MM.1S (cell line): ENCODE measurements at regions not wholly inside any gene's neighbourhood (a gene's known extent, or its start where the extent isn't known, plus 50 kb on each side); places are given as distances from the start of the nearest gene placed in this dataset.
"Not testable (repeated sequence)": the region's sequence is repeated elsewhere in the genome, so short reads cannot be mapped to it uniquely, and the experiment has no call there.

ENCODE experiments used
- DNase-seq: peaks from one replicate; pipeline ENCODE4 v3.0.0-alpha.2; 2015
- H2AFZ ChIP-seq: fragments of 300-600 bp; sonication (generic); 2 replicates; pipeline ENCODE4 v1.6.0; 2016; ENCODE audit warnings: antibody characterized with exemption, low read length
- H3F3A ChIP-seq: fragments of 300-600 bp; sonication (generic); 2 replicates; pipeline ENCODE4 v1.6.1; 2016; ENCODE audit warnings: mild to moderate bottlenecking, antibody characterized with exemption, low read length, moderate library complexity, mixed read lengths; ENCODE audit not compliant: insufficient read depth
- H3K27ac ChIP-seq: fragments of 300-600 bp; sonication (generic); 2 replicates; pipeline ENCODE4 v1.5.1; 2016; ENCODE audit warnings: mild to moderate bottlenecking, low read length
- H3K27me3 ChIP-seq: fragments of 300-600 bp; sonication (generic); replicated peaks from 2 replicates; pipeline ENCODE4 v1.6.0; 2016; ENCODE audit warnings: low read length; ENCODE audit not compliant: insufficient read depth
- H3K36me3 ChIP-seq: fragments of 300-600 bp; sonication (generic); replicated peaks from 2 replicates; pipeline ENCODE4 v1.6.1; 2016; ENCODE audit warnings: mild to moderate bottlenecking, low read length, mixed read lengths; ENCODE audit not compliant: insufficient read depth
- H3K4me1 ChIP-seq: fragments of 300-600 bp; sonication (generic); 2 replicates; pipeline ENCODE4 v1.6.1; 2016; ENCODE audit warnings: low read length, mixed read lengths
- H3K4me2 ChIP-seq: fragments of 300-600 bp; sonication (generic); 2 replicates; pipeline ENCODE4 v1.6.0; 2016; ENCODE audit warnings: low read depth, low read length
- H3K4me3 ChIP-seq: fragments of 300-600 bp; sonication (generic); 2 replicates; pipeline ENCODE4 v1.5.1; 2016; ENCODE audit warnings: low read length, mixed read lengths
- H3K79me2 ChIP-seq: fragments of 300-600 bp; sonication (generic); 2 replicates; pipeline ENCODE4 v1.6.1; 2016; ENCODE audit warnings: mixed run types, low read length, mixed read lengths
- H3K9ac ChIP-seq: fragments of 300-600 bp; sonication (generic); 2 replicates; pipeline ENCODE4 v1.6.1; 2016; ENCODE audit warnings: low read length, mixed read lengths
- H3K9me2 ChIP-seq: fragments of 300-600 bp; sonication (generic); replicated peaks from 2 replicates; pipeline ENCODE4 v1.6.1; 2016; ENCODE audit warnings: mild to moderate bottlenecking, low read length, mixed read lengths; ENCODE audit not compliant: insufficient read depth
- H3K9me3 ChIP-seq: fragments of 300-600 bp; sonication (generic); replicated peaks from 2 replicates; pipeline ENCODE4 v1.6.1; 2016; ENCODE audit warnings: mild to moderate bottlenecking, low read length, mixed read lengths; ENCODE audit not compliant: insufficient read depth
- H4K20me1 ChIP-seq: fragments of 300-600 bp; sonication (generic); 2 replicates; pipeline ENCODE4 v1.6.1; 2016; ENCODE audit warnings: mild to moderate bottlenecking, low read length, moderate library complexity, mixed read lengths; ENCODE audit not compliant: insufficient read depth
- EZH2 ChIP-seq: fragments of 300-600 bp; sonication (generic); optimal IDR thresholded peaks from 2 replicates; pipeline ENCODE3; 2017; ENCODE audit warnings: low read depth, mild to moderate bottlenecking, antibody characterized with exemption, low read length, mixed read lengths
- EZH2phosphoT487 ChIP-seq: fragments of 300-600 bp; sonication (generic); IDR thresholded peaks from 2 replicates; pipeline ENCODE4 v1.6.1; 2018; ENCODE audit warnings: antibody characterized with exemption, low read length
- TF ChIP-seq, protein P1 (sequence below): fragments of 300-600 bp; sonication (generic); IDR thresholded peaks from 2 replicates; pipeline ENCODE4 v1.5.1; 2016; ENCODE audit warnings: antibody characterized with exemption, low read length, mixed read lengths

- TF ChIP-seq EZH2phosphoT487 (no peak), EZH2 (no peak)
- TF ChIP-seq, protein P1, sequence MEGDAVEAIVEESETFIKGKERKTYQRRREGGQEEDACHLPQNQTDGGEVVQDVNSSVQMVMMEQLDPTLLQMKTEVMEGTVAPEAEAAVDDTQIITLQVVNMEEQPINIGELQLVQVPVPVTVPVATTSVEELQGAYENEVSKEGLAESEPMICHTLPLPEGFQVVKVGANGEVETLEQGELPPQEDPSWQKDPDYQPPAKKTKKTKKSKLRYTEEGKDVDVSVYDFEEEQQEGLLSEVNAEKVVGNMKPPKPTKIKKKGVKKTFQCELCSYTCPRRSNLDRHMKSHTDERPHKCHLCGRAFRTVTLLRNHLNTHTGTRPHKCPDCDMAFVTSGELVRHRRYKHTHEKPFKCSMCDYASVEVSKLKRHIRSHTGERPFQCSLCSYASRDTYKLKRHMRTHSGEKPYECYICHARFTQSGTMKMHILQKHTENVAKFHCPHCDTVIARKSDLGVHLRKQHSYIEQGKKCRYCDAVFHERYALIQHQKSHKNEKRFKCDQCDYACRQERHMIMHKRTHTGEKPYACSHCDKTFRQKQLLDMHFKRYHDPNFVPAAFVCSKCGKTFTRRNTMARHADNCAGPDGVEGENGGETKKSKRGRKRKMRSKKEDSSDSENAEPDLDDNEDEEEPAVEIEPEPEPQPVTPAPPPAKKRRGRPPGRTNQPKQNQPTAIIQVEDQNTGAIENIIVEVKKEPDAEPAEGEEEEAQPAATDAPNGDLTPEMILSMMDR: no peak
- H3K36me3 ChIP-seq: no peaks in the 10 kb centered on the region
- no peaks in the 10 kb centered on the region for H4K20me1 ChIP-seq
- no peaks in the 10 kb centered on the region for H3K79me2 ChIP-seq
- H3K27ac ChIP-seq: no peak overlapping the region
- no peaks in the 10 kb centered on the region for H3K9me3 ChIP-seq
- no peaks in the 10 kb centered on the region for H3K4me1 ChIP-seq
- H3K4me3 ChIP-seq: no peak overlapping the region
- H3K4me2 ChIP-seq: no peak overlapping the region
- H3K9me2 ChIP-seq: no peaks in the 10 kb centered on the region
- no peak for DNase-seq
- H3F3A ChIP-seq: no peaks in the 10 kb centered on the region
- no peak overlapping the region for H2AFZ ChIP-seq
- no peak overlapping the region for H3K9ac ChIP-seq
- no peaks in the 10 kb centered on the region for H3K27me3 ChIP-seq
These were observed 59.0 kb upstream of the ITGB1 start for GRCh38 chr10:33016988-33017387.

DNA sequence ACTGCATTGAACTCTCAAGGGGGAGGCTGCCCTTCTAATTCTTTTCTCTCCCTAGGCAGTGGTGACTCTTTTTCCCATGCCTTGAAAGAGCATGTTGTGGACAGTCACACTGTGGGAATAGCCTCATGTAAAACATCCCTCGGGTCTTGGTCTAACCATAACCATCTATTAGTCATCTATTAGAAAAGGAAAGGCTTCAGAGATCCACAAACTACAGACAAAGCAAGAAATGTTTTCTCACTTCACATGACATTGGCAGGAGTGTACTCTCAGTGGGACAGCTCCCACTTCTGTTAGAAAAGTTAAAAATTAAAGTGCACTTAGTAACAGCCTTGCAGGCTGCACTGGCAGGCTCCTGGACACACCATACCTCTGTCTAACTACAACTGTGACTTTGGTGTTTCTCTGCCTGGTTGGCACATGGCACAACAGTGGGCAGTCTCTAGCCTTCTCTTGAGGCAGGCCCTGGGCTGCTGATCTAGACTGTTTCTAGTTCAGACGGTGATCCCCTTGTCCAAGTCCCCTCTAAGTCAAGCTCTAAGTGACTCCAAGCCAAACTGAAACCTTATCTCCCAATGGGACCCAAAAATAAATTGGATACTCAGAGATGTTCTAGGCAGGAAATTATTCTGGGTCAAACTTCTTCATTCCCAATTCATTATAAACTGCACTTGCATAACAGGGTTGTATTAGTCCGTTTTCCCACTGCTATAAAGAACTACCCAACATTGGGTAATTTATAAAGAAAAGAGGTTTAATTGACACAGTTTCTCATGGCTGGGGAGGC, 57.9 kb upstream of the ITGB1 start:
- H3K27ac ChIP-seq: no peak overlapping the region
- H3K4me2 ChIP-seq: no peak overlapping the region
- H3K36me3 ChIP-seq: no peaks in the 10 kb centered on the region

GRCh38 chr10:33013331-33013730, 55.3 kb upstream of the ITGB1 start:
- H3K9me3 ChIP-seq, H3K4me1 ChIP-seq, H3K79me2 ChIP-seq, H3K4me3 ChIP-seq, H3K27ac ChIP-seq, H3K9me2 ChIP-seq, H3F3A ChIP-seq, H3K36me3 ChIP-seq, DNase-seq, H3K4me2 ChIP-seq, H3K27me3 ChIP-seq, H2AFZ ChIP-seq, H4K20me1 ChIP-seq, H3K9ac ChIP-seq: not testable (repeated sequence)

More for the DNA sequence above, 57.9 kb upstream of the ITGB1 start:
- H2AFZ ChIP-seq: no peak overlapping the region
- no peak overlapping the region for H3K4me3 ChIP-seq
- no peaks in the 10 kb centered on the region for H3K9me3 ChIP-seq
- DNase-seq: no peak
- H3K4me1 ChIP-seq: no peaks in the 10 kb centered on the region
- H3K79me2 ChIP-seq: no peaks in the 10 kb centered on the region
- no peak overlapping the region for H3K9ac ChIP-seq
- no peaks in the 10 kb centered on the region for H3F3A ChIP-seq
- H3K9me2 ChIP-seq: no peaks in the 10 kb centered on the region
- no peaks in the 10 kb centered on the region for H3K27me3 ChIP-seq
- no peaks in the 10 kb centered on the region for H4K20me1 ChIP-seq
- TF ChIP-seq EZH2: no peak
- TF ChIP-seq EZH2phosphoT487: no peak
- TF ChIP-seq, protein P1: no peak

DNA sequence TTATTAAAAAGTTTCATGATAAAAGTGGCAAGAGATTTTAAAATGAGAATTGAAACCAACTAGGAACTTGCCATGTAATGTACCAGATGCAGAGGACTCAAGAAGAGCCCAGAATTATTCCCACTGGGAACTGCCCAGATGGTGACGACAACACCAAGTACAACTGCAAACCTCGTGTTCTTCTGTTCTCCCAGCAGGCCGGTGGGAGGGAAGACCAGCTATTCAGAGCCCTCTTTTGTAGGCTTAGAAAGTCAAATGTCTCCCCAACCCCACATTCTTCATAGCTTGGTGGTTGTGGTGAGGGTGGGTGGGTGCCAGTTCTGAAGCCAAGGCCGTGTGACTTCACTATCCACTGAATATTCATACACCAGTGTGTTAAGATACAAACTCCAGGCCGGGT, 54.3 kb upstream of the ITGB1 start:
- Histone ChIP-seq H4K20me1 (no peaks in the 10 kb centered on the region), H3K9me3 (no peaks in the 10 kb centered on the region), H3K9ac (no peak overlapping the region), H3K4me3 (no peak overlapping the region), H3K27ac (no peak overlapping the region), H3K4me2 (no peak overlapping the region), H3F3A (no peaks in the 10 kb centered on the region), H3K27me3 (no peaks in the 10 kb centered on the region), H3K9me2 (no peaks in the 10 kb centered on the region), H3K36me3 (no peaks in the 10 kb centered on the region), H2AFZ (no peak overlapping the region), H3K4me1 (no peaks in the 10 kb centered on the region), H3K79me2 (no peaks in the 10 kb centered on the region)
- TF ChIP-seq, protein P1: no peak
- no peak for TF ChIP-seq EZH2phosphoT487
- TF ChIP-seq EZH2: no peak
- DNase-seq: no peak
